MM.1S (cell line): ENCODE measurements at regions not wholly inside any gene's neighbourhood (a gene's known extent, or its start where the extent isn't known, plus 50 kb on each side); places are given as distances from the start of the nearest gene placed in this dataset.

Experiments used
- DNase-seq: peaks from one replicate; pipeline ENCODE4 v3.0.0-alpha.2; 2015
- H2AFZ ChIP-seq: fragments of 300-600 bp; sonication (generic); 2 replicates; pipeline ENCODE4 v1.6.0; 2016; ENCODE audit warnings: antibody characterized with exemption, low read length
- H3F3A ChIP-seq: fragments of 300-600 bp; sonication (generic); 2 replicates; pipeline ENCODE4 v1.6.1; 2016; ENCODE audit warnings: mild to moderate bottlenecking, antibody characterized with exemption, low read length, moderate library complexity, mixed read lengths; ENCODE audit not compliant: insufficient read depth
- H3K27ac ChIP-seq: fragments of 300-600 bp; sonication (generic); 2 replicates; pipeline ENCODE4 v1.5.1; 2016; ENCODE audit warnings: mild to moderate bottlenecking, low read length
- H3K27me3 ChIP-seq: fragments of 300-600 bp; sonication (generic); replicated peaks from 2 replicates; pipeline ENCODE4 v1.6.0; 2016; ENCODE audit warnings: low read length; ENCODE audit not compliant: insufficient read depth
- H3K36me3 ChIP-seq: fragments of 300-600 bp; sonication (generic); replicated peaks from 2 replicates; pipeline ENCODE4 v1.6.1; 2016; ENCODE audit warnings: mild to moderate bottlenecking, low read length, mixed read lengths; ENCODE audit not compliant: insufficient read depth
- H3K4me1 ChIP-seq: fragments of 300-600 bp; sonication (generic); 2 replicates; pipeline ENCODE4 v1.6.1; 2016; ENCODE audit warnings: low read length, mixed read lengths
- H3K4me2 ChIP-seq: fragments of 300-600 bp; sonication (generic); 2 replicates; pipeline ENCODE4 v1.6.0; 2016; ENCODE audit warnings: low read depth, low read length
- H3K4me3 ChIP-seq: fragments of 300-600 bp; sonication (generic); 2 replicates; pipeline ENCODE4 v1.5.1; 2016; ENCODE audit warnings: low read length, mixed read lengths
- H3K79me2 ChIP-seq: fragments of 300-600 bp; sonication (generic); 2 replicates; pipeline ENCODE4 v1.6.1; 2016; ENCODE audit warnings: mixed run types, low read length, mixed read lengths
- H3K9ac ChIP-seq: fragments of 300-600 bp; sonication (generic); 2 replicates; pipeline ENCODE4 v1.6.1; 2016; ENCODE audit warnings: low read length, mixed read lengths
- H3K9me2 ChIP-seq: fragments of 300-600 bp; sonication (generic); replicated peaks from 2 replicates; pipeline ENCODE4 v1.6.1; 2016; ENCODE audit warnings: mild to moderate bottlenecking, low read length, mixed read lengths; ENCODE audit not compliant: insufficient read depth
- H3K9me3 ChIP-seq: fragments of 300-600 bp; sonication (generic); replicated peaks from 2 replicates; pipeline ENCODE4 v1.6.1; 2016; ENCODE audit warnings: mild to moderate bottlenecking, low read length, mixed read lengths; ENCODE audit not compliant: insufficient read depth
- H4K20me1 ChIP-seq: fragments of 300-600 bp; sonication (generic); 2 replicates; pipeline ENCODE4 v1.6.1; 2016; ENCODE audit warnings: mild to moderate bottlenecking, low read length, moderate library complexity, mixed read lengths; ENCODE audit not compliant: insufficient read depth
- CTCF ChIP-seq: fragments of 300-600 bp; sonication (generic); IDR thresholded peaks from 2 replicates; pipeline ENCODE4 v1.5.1; 2016; ENCODE audit warnings: antibody characterized with exemption, low read length, mixed read lengths
- EZH2 ChIP-seq: fragments of 300-600 bp; sonication (generic); optimal IDR thresholded peaks from 2 replicates; pipeline ENCODE3; 2017; ENCODE audit warnings: low read depth, mild to moderate bottlenecking, antibody characterized with exemption, low read length, mixed read lengths
- EZH2phosphoT487 ChIP-seq: fragments of 300-600 bp; sonication (generic); IDR thresholded peaks from 2 replicates; pipeline ENCODE4 v1.6.1; 2018; ENCODE audit warnings: antibody characterized with exemption, low read length

GRCh38 chr5:175591293-175591692 is 66.6 kb upstream of the HRH2 start:
- H3K4me2 ChIP-seq = no peak overlapping the region
- H3K9me3 ChIP-seq = no peaks in the 10 kb centered on the region
- no peak for TF ChIP-seq EZH2phosphoT487
- TF ChIP-seq CTCF = no peak
- TF ChIP-seq EZH2 = no peak
- no peaks in the 10 kb centered on the region for H4K20me1 ChIP-seq
- no peaks in the 10 kb centered on the region for H3K36me3 ChIP-seq
- no peaks in the 10 kb centered on the region for H3F3A ChIP-seq
- H3K9ac ChIP-seq = no peak overlapping the region
- no peaks in the 10 kb centered on the region for H3K79me2 ChIP-seq
- no peaks in the 10 kb centered on the region for H3K27me3 ChIP-seq
- no peak overlapping the region for H3K27ac ChIP-seq
- no peaks in the 10 kb centered on the region for H3K4me1 ChIP-seq
- no peak overlapping the region for H2AFZ ChIP-seq
- no peak for DNase-seq
- H3K9me2 ChIP-seq = no peaks in the 10 kb centered on the region
- no peak overlapping the region for H3K4me3 ChIP-seq

DNA sequence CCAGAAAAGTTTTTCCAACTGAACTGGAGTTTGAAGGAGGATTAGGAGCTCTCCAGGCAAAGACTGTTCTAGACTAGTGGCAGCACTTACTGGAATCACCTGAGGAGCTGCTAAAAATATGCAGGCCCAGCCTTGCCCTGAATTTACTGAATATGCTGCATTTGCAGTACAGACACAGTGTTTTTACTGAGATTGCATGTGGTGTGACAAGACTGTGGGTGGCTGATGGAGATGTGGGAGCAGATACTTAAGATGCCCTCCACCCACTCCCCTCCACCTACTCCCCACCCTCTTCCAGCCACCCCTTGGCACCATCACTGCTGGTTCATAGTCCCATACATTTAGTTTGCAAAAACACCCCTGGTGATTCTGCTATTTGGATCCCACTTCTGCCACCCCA is 64.1 kb upstream of the HRH2 start:
- H3K4me1 ChIP-seq = no peaks in the 10 kb centered on the region

GRCh38 chr5:175595905-175596304 is 62.0 kb upstream of the HRH2 start:
- no peaks in the 10 kb centered on the region for H3K9me3 ChIP-seq
- TF ChIP-seq EZH2phosphoT487 (no peak), EZH2 (no peak), CTCF (no peak)
- H3K4me3 ChIP-seq = no peak overlapping the region

More for the DNA sequence above, 64.1 kb upstream of the HRH2 start:
- H3K9me2 ChIP-seq = no peaks in the 10 kb centered on the region
- no peak overlapping the region for H3K4me2 ChIP-seq
- no peak overlapping the region for H3K4me3 ChIP-seq
- DNase-seq = no peak
- H3K9ac ChIP-seq = no peak overlapping the region
- H3K27ac ChIP-seq = no peak overlapping the region
- TF ChIP-seq CTCF = no peak
- no peak for TF ChIP-seq EZH2phosphoT487
- TF ChIP-seq EZH2 = no peak
- H3F3A ChIP-seq = no peaks in the 10 kb centered on the region
- no peaks in the 10 kb centered on the region for H3K79me2 ChIP-seq
- no peak overlapping the region for H2AFZ ChIP-seq
- H4K20me1 ChIP-seq = no peaks in the 10 kb centered on the region
- no peaks in the 10 kb centered on the region for H3K36me3 ChIP-seq
- H3K9me3 ChIP-seq = no peaks in the 10 kb centered on the region
- H3K27me3 ChIP-seq = no peaks in the 10 kb centered on the region

More at GRCh38 chr5:175595905-175596304, 62.0 kb upstream of the HRH2 start:
- no peaks in the 10 kb centered on the region for H4K20me1 ChIP-seq
- H3K27ac ChIP-seq = no peak overlapping the region
- H3K9ac ChIP-seq = no peak overlapping the region
- H3K36me3 ChIP-seq = no peaks in the 10 kb centered on the region
- H2AFZ ChIP-seq = no peak overlapping the region
- H3K4me2 ChIP-seq = no peak overlapping the region
- H3K27me3 ChIP-seq = no peaks in the 10 kb centered on the region
- no peaks in the 10 kb centered on the region for H3K9me2 ChIP-seq
- H3F3A ChIP-seq = no peaks in the 10 kb centered on the region
- DNase-seq = no peak
- no peaks in the 10 kb centered on the region for H3K79me2 ChIP-seq
- no peaks in the 10 kb centered on the region for H3K4me1 ChIP-seq
